Body of pancreas (tissue), 4 donors: ENCODE measurements at regions not wholly inside any gene's neighbourhood (a gene's known extent, or its start where the extent isn't known, plus 50 kb on each side); places are given as distances from the start of the nearest gene placed in this dataset.

Experiments used
- POLR2A ChIP-seq, 3 donors: fragments of 450-650 bp; IDR thresholded peaks; one replicate each; pipeline ENCODE4 v1.6.1; 2016; ENCODE audit warnings: antibody characterized with exemption in 3 of 3, mild to moderate bottlenecking in 2 of 3
- TF ChIP-seq, protein P1 (sequence below), 7 experiments: fragments of 450-650 bp in 4 of 7; fragments of 200-600 bp in 3 of 7; sonication (generic) in 3 of 7; IDR thresholded peaks; one replicate each; pipeline ENCODE4 v1.5.1; 2016 to 2019; ENCODE audit warnings: antibody characterized with exemption in 7 of 7

DNA sequence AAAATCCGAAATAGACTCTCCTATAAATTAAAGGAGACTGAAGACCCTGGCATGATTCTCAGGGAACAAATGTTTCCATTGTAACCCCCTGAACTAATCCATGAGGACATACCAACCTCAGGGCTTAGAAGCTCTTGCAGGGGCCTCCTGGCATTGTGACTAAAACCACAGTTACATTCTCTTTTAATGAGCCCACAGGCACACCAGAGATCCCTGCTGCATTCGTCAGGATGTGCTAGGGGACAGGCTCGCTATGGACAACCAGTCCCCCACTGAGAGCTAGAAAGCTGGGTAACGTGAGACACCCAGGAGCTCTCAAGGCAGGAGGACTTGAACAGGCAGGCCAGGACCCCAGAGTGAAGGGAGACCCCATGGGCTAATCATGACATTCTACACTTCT is 140.6 kb upstream of the TNRC6C start:
- TF ChIP-seq, protein P1, sequence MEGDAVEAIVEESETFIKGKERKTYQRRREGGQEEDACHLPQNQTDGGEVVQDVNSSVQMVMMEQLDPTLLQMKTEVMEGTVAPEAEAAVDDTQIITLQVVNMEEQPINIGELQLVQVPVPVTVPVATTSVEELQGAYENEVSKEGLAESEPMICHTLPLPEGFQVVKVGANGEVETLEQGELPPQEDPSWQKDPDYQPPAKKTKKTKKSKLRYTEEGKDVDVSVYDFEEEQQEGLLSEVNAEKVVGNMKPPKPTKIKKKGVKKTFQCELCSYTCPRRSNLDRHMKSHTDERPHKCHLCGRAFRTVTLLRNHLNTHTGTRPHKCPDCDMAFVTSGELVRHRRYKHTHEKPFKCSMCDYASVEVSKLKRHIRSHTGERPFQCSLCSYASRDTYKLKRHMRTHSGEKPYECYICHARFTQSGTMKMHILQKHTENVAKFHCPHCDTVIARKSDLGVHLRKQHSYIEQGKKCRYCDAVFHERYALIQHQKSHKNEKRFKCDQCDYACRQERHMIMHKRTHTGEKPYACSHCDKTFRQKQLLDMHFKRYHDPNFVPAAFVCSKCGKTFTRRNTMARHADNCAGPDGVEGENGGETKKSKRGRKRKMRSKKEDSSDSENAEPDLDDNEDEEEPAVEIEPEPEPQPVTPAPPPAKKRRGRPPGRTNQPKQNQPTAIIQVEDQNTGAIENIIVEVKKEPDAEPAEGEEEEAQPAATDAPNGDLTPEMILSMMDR (IDR thresholded peaks at IDR 0.05) = no peak
- no peak for TF ChIP-seq POLR2A (IDR thresholded peaks at IDR 0.05)
